HT1080 (cell line): ENCODE measurements at regions not wholly inside any gene's neighbourhood (a gene's known extent, or its start where the extent isn't known, plus 50 kb on each side); places are given as distances from the start of the nearest gene placed in this dataset.
"Not testable (repeated sequence)": the region's sequence is repeated elsewhere in the genome, so short reads cannot be mapped to it uniquely, and the experiment has no call there.

Source experiments
- DNase-seq: peaks from one replicate; pipeline ENCODE4 v3.0.0-alpha.2; 2015; ENCODE audit warnings: low read depth

DNA sequence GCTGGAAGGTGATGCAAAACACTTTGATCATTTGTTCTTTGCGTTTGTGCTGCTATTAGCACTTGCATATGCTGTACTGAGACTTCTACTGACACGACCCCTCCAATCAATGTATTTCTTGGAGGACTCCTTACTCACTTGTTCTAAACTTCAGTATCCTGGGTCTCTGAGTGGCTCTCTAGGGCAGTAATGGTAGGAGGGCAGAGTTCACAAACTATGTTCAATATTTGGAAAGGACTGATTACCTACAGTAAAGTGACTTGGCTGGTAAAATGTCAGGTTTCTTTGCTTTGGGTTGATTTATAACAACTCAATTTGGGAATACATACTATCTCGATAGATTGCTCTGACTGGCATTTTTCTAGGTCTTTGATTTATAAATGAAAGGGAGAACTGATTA lies 93.7 kb downstream of the TRIM43 start:
- DNase-seq = no peak

DNA sequence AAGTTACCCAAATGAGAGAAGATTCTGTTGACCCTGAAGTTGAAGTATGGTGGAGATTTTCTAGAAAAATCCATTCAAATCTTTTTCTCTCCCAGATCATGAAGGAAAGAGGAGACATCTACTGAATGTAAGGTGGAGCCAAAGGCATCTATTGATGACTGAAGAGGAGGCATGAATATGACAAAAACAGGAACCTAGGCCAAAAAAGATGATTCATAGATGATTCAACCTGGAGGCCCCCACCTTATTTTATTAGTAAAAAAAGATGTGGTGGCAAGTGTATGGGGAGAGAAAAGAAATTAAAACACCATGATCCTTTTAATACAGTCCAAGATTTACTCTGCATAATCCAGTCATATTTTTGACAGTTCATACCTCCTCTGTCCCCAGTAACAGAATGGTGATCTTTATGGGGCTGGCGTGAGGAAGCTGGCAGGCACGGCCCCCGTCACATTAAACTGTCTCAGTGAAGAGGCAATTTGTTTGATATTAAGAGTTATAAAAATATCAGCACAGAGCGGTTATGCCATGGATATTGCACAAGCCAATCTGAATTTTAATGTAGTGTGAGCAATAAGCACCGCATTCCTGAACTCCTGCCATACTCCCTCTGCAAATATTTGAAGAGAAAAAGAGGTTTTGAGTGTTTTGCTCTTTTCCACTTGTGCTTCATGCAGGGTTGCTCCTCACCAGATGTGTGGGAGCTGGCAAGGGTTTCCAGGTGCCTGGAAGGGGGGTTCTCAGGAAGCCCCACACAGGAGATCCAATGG lies 94.4 kb downstream of the TRIM43 start:
- DNase-seq = peak; percentile 84

- peak; percentile 69 for DNase-seq
Measured at GRCh38 chr2:95687852-95688251, 96.1 kb downstream of the TRIM43 start.

- not testable (repeated sequence) for DNase-seq
Measured at GRCh38 chr2:95691210-95691609, 99.4 kb downstream of the TRIM43 start.

GRCh38 chr2:95693071-95693846 lies 101.5 kb downstream of the TRIM43 start:
- not testable (repeated sequence) for DNase-seq

GRCh38 chr2:95695613-95696012 lies 103.8 kb downstream of the TRIM43 start:
- no peak for DNase-seq

DNA sequence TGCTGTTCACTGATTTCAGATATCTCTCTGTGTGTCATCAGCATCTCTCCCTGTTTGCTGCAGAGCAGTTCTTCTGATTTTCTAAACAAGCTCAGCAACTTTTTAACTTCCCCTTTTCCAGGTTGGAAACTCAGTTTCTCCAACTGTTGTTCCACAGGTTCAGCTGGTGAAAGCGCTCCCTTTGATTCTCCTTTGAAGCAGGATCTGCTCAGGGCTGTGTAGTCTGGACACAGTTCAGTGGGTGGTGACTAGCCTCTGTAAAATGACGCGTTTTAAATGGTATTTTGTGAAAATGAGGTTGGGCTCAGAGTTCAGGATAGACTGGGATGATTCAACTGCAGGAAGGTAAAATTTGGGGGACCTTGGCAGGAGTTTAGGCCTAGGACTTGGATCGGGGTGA lies 106.3 kb downstream of the TRIM43 start:
- DNase-seq = no peak

DNA sequence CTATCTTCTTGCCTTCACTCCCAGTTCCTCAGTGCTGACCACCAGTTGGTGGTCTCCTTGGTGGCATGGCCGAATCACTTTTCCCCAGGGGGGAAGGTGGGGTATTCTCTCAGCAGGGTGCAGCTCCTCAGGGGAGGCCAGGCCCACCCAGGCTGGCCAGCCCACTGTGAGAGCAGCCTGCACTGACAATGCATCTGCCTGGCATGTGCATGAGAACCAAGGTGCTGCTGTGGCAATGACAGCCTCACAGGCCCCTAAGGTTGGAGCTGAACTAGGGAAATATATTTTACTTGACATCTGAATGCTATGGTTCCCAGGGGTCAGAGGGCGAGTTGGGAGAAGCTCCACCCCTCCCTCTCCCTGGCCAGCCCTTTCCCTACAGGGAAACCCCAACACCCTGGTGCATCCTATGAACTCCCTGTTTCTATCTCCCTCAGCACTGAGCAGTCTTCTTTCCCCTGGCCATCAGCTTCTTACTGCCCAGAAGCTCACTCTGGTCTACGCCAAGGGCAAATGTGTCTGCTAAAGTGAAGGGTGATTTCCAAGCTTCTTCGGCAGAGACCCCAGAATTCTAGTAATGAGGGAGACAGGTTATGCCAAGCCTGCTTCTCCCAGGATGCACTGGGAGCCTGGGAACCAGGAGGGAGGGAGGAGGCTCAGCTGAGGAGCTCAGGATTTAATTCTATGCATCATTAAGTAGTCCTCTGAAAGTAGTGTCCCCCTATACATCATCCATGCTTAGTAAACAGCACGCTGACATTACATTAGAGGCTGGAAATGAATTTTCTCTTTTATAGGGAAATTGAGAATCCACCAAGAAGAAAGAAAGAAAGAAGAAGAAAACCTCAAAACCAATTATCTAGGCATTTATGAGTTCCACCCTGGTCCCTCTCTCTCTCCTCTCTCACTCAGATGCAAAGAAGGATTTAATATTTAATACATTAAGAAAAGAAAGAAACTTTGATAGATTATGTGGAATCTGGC lies 107.7 kb downstream of the TRIM43 start:
- not testable (repeated sequence) for DNase-seq

DNA sequence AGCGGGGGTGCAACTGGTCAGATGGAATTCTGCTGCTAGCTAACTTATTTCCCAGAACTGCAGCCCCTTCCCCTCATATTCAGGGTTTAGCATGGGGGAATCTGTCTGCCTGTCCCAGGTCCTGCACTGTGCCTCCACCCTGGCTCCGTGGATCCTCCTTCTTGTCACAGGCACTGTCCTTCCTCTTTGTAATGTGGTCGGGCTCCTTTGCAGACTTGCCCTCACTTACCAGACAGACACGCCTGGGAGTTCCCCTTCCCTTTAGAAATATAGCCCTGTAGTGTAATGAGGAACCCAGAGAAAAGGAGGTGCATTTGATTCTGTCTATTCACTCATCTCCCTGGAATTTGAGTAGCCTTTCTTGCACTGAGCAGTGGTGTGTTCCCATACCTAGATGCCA lies 108.7 kb downstream of the TRIM43 start:
- no peak for DNase-seq

- no peak for DNase-seq
Measured at GRCh38 chr2:95702471-95702870, 110.7 kb downstream of the TRIM43 start.

DNA sequence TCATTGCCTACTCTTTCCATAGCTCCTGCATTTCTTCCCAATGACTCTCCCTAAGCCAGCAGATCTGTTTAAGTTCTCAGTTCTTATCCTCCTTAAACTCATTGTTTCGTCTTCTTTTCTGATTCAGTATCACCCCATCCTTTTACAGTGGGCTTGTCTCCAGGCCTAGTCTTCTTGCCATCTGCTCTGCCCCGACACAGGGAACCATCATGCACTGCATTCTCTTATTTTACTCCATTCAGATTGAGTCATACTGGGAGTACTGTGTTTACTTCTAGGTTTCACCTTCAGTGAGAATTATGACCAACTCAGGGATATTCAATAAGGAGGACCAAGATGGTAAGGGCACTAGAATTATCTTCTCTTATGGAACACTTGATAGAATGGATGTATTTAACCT lies 115.4 kb downstream of the TRIM43 start:
- DNase-seq = not testable (repeated sequence)

DNA sequence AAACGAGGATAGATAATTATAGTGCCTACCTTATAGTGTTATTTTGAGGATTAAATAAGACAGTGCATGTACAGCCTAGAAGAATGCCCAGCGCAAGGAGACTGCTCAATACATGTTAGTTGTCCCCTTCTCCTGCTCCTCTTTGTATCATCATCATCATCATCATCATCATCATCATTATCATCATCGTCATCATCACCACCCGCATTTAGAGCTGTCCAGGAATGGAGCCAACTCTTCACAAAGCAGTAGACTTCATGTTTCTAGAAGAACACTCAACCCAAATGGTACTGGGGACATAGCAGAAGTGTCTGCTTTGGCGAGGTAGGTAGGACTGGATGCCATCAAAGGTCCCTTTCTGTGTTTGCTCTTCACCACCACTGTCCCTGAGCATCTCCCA lies 116.0 kb downstream of the TRIM43 start:
- no peak for DNase-seq

- no peak for DNase-seq
Measured at GRCh38 chr2:95709831-95710230, 118.0 kb downstream of the TRIM43 start.

GRCh38 chr2:95713470-95714177 lies 121.8 kb downstream of the TRIM43 start:
- not testable (repeated sequence) for DNase-seq

DNA sequence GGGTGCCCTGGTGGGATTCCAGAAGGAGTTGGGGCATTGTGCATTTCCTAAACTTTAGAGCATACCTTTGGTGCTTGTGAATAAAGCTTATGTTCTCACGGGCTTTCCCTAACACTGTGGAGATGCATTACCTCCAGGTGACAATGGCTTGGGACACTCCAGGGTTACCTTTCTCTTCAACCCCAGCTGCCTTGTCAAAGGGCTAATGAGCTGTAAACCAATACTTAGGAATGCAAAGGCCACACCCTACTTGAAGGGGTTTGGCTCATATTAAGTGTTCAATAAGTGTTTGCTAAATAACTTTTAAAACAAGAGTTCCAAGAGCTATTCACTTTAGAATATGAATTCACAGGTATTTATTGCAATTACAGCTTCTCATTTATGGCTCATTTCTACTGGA lies 122.6 kb downstream of the TRIM43 start:
- not testable (repeated sequence) for DNase-seq

- no peak for DNase-seq
Measured at GRCh38 chr2:95719473-95720060, 127.8 kb downstream of the TRIM43 start.

- DNase-seq = no peak
Measured at GRCh38 chr2:95721726-95722125, 129.9 kb downstream of the TRIM43 start.

DNA sequence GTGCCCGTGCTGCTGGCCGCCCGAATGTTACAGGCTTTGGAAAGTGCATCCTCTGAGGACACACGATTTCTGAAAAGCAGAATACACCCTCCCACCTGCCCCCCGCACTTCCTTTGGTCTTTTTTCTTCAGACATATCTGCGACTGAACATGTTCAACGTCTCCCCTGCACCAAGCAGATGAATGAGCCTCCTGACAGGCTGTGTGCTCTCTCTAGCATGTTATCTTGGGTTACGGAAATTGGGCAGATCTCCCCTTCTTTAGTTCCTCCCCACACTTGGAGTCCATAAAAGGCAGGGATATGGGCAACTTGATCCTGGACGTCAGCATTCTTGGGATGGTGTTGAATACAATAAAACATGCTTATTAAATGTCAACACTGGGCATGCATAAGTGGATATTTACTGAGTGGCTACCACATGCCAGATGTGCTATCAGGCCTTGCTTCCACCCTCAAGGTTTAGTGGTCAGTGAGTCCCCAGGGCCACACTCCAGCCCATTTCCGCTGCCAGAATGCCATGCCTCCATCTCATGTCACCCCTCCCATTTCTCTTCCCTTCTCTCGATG lies 130.4 kb downstream of the TRIM43 start:
- no peak for DNase-seq

- DNase-seq = not testable (repeated sequence)
Measured at GRCh38 chr2:95723627-95724210, 131.9 kb downstream of the TRIM43 start.

DNA sequence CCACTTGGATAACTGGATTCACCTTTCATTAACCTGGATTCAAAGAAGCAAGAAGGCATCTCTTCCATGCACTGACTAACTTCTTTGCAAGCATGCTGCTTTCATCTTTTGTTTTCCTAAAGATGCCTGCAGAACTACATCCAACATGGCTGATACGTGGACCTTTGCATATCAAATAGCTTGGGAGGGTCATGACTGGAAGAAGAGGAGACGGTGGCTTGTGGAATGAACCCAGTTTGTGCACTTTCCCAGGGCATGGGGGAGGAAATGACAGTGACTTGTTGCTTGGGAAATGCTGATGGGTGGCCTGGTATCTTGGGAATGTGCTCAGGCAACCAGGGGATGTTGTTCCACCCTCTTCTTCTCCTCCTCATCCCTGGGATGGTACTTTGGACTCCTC lies 133.4 kb downstream of the TRIM43 start:
- not testable (repeated sequence) for DNase-seq
